Right kidney (tissue), 1 donor: ENCODE measurements at regions not wholly inside any gene's neighbourhood (a gene's known extent, or its start where the extent isn't known, plus 50 kb on each side); places are given as distances from the start of the nearest gene placed in this dataset.

Experiments used
- DNase-seq: peaks from one replicate; pipeline ENCODE4 v3.0.0-alpha.2; 2016

GRCh38 chr10:131425752-131426533 is 114.4 kb upstream of the TCERG1L start:
- no peak for DNase-seq

- DNase-seq = no peak
Measured at GRCh38 chr10:131426534-131426898, 115.0 kb upstream of the TCERG1L start.

GRCh38 chr10:131427281-131427680 is 115.8 kb upstream of the TCERG1L start:
- no peak for DNase-seq

GRCh38 chr10:131427901-131428300 is 116.4 kb upstream of the TCERG1L start:
- DNase-seq = no peak

GRCh38 chr10:131429141-131429540 is 117.6 kb upstream of the TCERG1L start:
- no peak for DNase-seq

GRCh38 chr10:131429942-131430341 is 118.4 kb upstream of the TCERG1L start:
- no peak for DNase-seq

- no peak for DNase-seq
Measured at GRCh38 chr10:131430716-131431412, 119.3 kb upstream of the TCERG1L start.

GRCh38 chr10:131431533-131431932 is 120.0 kb upstream of the TCERG1L start:
- DNase-seq = no peak

- DNase-seq = no peak
Measured at GRCh38 chr10:131431978-131432690, 120.6 kb upstream of the TCERG1L start.

- DNase-seq = no peak
Measured at GRCh38 chr10:131433568-131433967, 122.0 kb upstream of the TCERG1L start.

- no peak for DNase-seq
Measured at GRCh38 chr10:131435232-131435631, 123.7 kb upstream of the TCERG1L start.

GRCh38 chr10:131435760-131436457 is 124.4 kb upstream of the TCERG1L start:
- no peak for DNase-seq

GRCh38 chr10:131436458-131436857 is 124.9 kb upstream of the TCERG1L start:
- DNase-seq = no peak

GRCh38 chr10:131437556-131438475 is 126.3 kb upstream of the TCERG1L start:
- DNase-seq = no peak

- DNase-seq = no peak
Measured at GRCh38 chr10:131438665-131439064, 127.1 kb upstream of the TCERG1L start.

GRCh38 chr10:131439705-131440104 is 128.2 kb upstream of the TCERG1L start:
- DNase-seq = no peak

GRCh38 chr10:131440405-131441360 is 129.2 kb upstream of the TCERG1L start:
- DNase-seq = no peak

- DNase-seq = no peak
Measured at GRCh38 chr10:131442271-131442670, 130.8 kb upstream of the TCERG1L start.

- no peak for DNase-seq
Measured at GRCh38 chr10:131444286-131444685, 132.8 kb upstream of the TCERG1L start.

GRCh38 chr10:131444862-131445461 is 133.4 kb upstream of the TCERG1L start:
- no peak for DNase-seq
